Breast epithelium (tissue), 4 donors: ENCODE measurements at regions not wholly inside any gene's neighbourhood (a gene's known extent, or its start where the extent isn't known, plus 50 kb on each side); places are given as distances from the start of the nearest gene placed in this dataset.

Experiments used
- DNase-seq, 2 donors: peaks; one replicate each; pipeline ENCODE4 v3.0.0-alpha.2; 2019; ENCODE audit warnings: low spot score in 2 of 2
- H3K27ac ChIP-seq, 2 donors: fragments of 200-600 bp; sonication (generic) in 1 of 2; one replicate each; pipeline ENCODE4 v1.5.1; 2016 to 2019; ENCODE audit warnings: mild to moderate bottlenecking in 1 of 2
- H3K27me3 ChIP-seq, 2 donors: fragments of 200-600 bp; sonication (generic) in 1 of 2; one replicate each; pipeline versions ENCODE4 v1.5.1 to v1.6.0; 2017 to 2019; ENCODE audit warnings: control low read depth in 1 of 2, mild to moderate bottlenecking in 1 of 2
- H3K36me3 ChIP-seq: fragments of 200-600 bp; one replicate; pipeline ENCODE4 v1.5.1; 2019
- H3K4me1 ChIP-seq, 2 donors: fragments of 200-600 bp; sonication (generic); one replicate each; pipeline ENCODE4 v1.5.1; 2016 to 2019; ENCODE audit warnings: control low read depth in 1 of 2
- H3K4me3 ChIP-seq, 3 donors: fragments of 200-600 bp; sonication (generic); 1 replicate in 2 of 3; 2 replicates in 1 of 3; pipeline ENCODE4 v1.5.1; 2016 to 2019; ENCODE audit warnings: mild to moderate bottlenecking in 3 of 3, moderate library complexity in 2 of 3
- H3K9me3 ChIP-seq, 2 donors: fragments of 200-600 bp; sonication (generic) in 1 of 2; one replicate each; pipeline ENCODE4 v1.5.1; 2016 to 2019; ENCODE audit warnings: control low read depth in 1 of 2
- POLR2A ChIP-seq: fragments of 450-650 bp; IDR thresholded peaks from one replicate; pipeline ENCODE4 v1.6.1; 2016; ENCODE audit warnings: antibody characterized with exemption, mild to moderate bottlenecking, moderate library complexity
- POLR2AphosphoS5 ChIP-seq, 3 donors: sonication (generic); formaldehyde crosslinking; IDR thresholded peaks; one replicate each; pipeline ENCODE4 v1.6.1; 2017; ENCODE audit warnings: antibody characterized with exemption in 3 of 3
- intact Hi-C: fragments of 100-400 bp; cut with DNase I; formaldehyde crosslinking; loops from one replicate; pipeline ENCODE4 v1.15.1; 2023; ENCODE audit warnings: low total_unique reads
- TF ChIP-seq, protein P1 (sequence below), 3 donors: fragments of 450-650 bp; IDR thresholded peaks; one replicate each; pipeline ENCODE4 v1.5.1; 2016 to 2017; ENCODE audit warnings: antibody characterized with exemption in 3 of 3, mild to moderate bottlenecking in 3 of 3, moderate library complexity in 3 of 3

DNA sequence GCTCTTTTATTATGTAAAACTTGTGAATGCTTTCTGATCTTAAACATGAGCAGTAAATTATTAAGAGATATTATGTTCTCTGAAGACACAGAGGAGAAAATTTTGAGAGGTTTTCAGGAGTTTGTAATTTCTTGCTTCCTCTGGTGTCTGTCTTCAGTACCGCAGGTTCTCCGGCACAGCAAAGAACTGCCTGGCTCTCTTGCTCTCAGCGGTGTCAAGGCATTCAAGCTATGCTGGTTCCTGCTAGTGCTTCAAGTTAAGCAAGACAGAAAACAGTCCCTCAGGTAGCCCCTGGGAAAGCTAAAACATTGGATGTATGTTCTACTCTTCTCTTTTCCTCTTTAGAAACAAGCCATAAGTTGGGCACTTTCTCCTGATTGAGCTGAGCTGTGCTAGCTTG lies 120.2 kb upstream of the CENPE start:
- Histone ChIP-seq H3K4me1 (no peaks in the 10 kb centered on the region), H3K27me3 (no peaks in the 10 kb centered on the region), H3K9me3 (peaks cover 0 to 18% of the 10 kb centered on the region in 2 donors), H3K27ac (no peak overlapping the region), H3K4me3 (no peak overlapping the region), H3K36me3 (no peaks in the 10 kb centered on the region)
- TF ChIP-seq, protein P1, sequence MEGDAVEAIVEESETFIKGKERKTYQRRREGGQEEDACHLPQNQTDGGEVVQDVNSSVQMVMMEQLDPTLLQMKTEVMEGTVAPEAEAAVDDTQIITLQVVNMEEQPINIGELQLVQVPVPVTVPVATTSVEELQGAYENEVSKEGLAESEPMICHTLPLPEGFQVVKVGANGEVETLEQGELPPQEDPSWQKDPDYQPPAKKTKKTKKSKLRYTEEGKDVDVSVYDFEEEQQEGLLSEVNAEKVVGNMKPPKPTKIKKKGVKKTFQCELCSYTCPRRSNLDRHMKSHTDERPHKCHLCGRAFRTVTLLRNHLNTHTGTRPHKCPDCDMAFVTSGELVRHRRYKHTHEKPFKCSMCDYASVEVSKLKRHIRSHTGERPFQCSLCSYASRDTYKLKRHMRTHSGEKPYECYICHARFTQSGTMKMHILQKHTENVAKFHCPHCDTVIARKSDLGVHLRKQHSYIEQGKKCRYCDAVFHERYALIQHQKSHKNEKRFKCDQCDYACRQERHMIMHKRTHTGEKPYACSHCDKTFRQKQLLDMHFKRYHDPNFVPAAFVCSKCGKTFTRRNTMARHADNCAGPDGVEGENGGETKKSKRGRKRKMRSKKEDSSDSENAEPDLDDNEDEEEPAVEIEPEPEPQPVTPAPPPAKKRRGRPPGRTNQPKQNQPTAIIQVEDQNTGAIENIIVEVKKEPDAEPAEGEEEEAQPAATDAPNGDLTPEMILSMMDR (IDR thresholded peaks at IDR 0.05) = no peak
- TF ChIP-seq POLR2AphosphoS5 (IDR thresholded peaks at IDR 0.05) (no peak), POLR2A (no peak)
- intact Hi-C loops = no loop called here
- no peak for DNase-seq

DNA sequence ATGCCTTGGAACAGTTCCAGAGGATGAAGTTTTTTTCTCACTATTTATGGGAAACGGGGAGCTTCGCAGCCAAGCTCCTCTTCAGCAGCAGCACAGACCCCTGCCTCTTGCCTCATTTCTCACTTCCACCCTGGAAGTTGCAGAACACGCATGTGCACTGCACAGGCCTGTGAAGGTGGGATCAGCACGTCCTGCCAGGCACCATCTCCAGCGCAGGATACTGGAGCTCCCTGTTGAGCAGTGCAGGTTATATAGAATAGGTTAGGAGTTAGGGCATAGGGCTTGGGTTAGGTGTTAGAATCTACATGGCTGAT lies 110.1 kb upstream of the CENPE start:
- intact Hi-C loops = no loop called here
- Histone ChIP-seq H3K4me1 (no peaks in the 10 kb centered on the region), H3K36me3 (no peaks in the 10 kb centered on the region), H3K27me3 (no peaks in the 10 kb centered on the region), H3K27ac (no peak overlapping the region), H3K4me3 (no peak overlapping the region), H3K9me3 (no peaks in the 10 kb centered on the region)
- TF ChIP-seq, protein P1 (IDR thresholded peaks at IDR 0.05) = no peak
- TF ChIP-seq POLR2AphosphoS5 (IDR thresholded peaks at IDR 0.05) (no peak), POLR2A (no peak)
- no peak for DNase-seq

DNA sequence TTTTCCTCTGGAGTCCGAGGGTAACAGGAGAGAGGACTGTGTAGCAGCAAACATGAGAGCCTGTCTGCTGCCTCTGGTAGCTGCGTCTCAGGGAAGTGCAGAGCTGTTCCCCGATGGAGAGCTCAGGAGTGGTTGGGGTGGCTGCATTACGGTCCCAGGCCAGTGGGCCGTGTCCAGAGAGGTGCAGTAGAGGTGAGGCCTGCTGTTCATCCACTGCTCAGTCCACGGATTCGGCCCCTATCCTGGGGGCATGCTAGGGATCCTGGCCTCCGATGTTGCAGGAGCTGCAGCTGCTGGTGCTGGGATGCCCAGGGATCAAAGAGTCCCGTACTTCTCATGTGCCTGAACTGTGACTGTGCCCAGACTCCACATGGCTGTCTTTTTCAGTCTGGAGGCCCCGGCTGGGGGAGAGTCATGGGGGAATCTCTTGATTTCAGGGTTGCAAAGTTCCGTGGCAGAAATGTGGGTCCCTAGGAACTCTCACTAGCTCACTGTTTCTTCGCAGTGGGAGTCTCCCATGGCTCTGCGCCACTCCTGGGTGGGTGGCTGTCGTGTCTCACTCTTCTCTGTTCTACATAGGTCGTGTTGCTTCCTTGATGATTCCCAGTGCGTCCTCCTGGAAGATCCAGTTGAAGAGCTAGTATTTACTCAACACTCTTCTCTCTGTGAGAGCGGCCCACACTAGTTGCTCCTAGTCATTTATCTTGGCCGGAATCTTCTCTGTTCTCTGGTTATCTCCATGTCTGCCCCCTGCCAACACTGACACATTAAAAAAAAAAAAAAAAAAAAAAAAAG lies 109.5 kb upstream of the CENPE start:
- TF ChIP-seq, protein P1 (IDR thresholded peaks at IDR 0.05) = no peak
- no peak for TF ChIP-seq POLR2AphosphoS5 (IDR thresholded peaks at IDR 0.05)
- Histone ChIP-seq H3K4me3 (no peak overlapping the region), H3K27ac (no peak overlapping the region), H3K36me3 (no peaks in the 10 kb centered on the region), H3K27me3 (no peaks in the 10 kb centered on the region), H3K9me3 (no peaks in the 10 kb centered on the region), H3K4me1 (no peaks in the 10 kb centered on the region)
- intact Hi-C loops = no loop called here
- DNase-seq = no peak

DNA sequence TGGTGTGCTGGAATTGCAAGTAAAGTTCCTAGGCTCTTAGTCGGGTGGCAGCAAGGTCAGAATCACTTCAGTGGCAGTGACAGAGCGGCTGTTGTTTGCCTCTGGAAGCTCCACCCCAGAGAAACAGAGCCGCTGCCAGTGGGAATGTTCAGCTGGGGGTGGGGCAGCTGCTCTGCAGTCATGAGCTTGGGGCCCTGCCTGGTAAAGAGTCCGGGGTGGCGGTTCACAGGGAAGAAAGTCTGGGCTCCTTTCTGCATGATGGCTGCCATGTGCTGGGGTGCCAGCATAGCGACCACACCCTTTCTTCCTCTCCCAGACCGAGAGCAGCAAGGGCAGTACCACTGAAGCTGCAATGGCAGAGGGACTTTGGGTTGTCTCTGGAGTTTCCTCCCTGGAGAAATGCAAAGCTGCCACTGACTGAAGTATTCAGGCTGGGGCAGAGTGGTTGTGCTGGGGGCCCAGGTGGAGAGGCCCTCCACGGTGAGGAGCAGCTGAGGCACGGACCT lies 108.8 kb upstream of the CENPE start:
- DNase-seq = no peak
- Histone ChIP-seq H3K27ac (no peak overlapping the region), H3K4me3 (no peak overlapping the region), H3K27me3 (no peaks in the 10 kb centered on the region), H3K4me1 (no peaks in the 10 kb centered on the region), H3K9me3 (no peaks in the 10 kb centered on the region), H3K36me3 (no peaks in the 10 kb centered on the region)
- TF ChIP-seq POLR2AphosphoS5 (IDR thresholded peaks at IDR 0.05) = no peak
- TF ChIP-seq, protein P1 (IDR thresholded peaks at IDR 0.05) = no peak
- no peak for TF ChIP-seq POLR2A
- intact Hi-C loops = no loop called here

DNA sequence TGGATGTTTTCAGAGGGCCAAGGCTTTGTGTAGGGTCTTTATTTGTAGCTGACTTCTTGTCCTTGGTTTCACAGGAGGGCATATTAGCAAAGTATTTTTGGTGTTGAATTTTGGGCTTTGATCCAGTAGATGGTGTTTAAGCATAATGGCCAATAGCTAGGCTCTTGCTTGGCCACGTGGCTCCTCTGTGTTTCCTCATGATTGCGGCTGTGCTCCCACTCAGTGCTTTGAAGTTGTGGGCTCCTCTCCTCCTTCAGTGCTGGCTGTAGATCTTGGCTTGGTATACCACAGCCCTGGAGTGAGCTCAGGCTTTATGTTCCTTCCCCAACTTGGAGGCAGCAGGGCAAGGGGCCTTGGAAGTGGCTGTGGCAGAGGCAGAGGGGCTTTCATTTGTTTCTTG lies 107.2 kb upstream of the CENPE start:
- intact Hi-C loops = no loop called here
- no peak overlapping the region for H3K27ac ChIP-seq
- no peaks in the 10 kb centered on the region for H3K4me1 ChIP-seq
- TF ChIP-seq POLR2A (no peak), POLR2AphosphoS5 (IDR thresholded peaks at IDR 0.05) (no peak)
- TF ChIP-seq, protein P1 (IDR thresholded peaks at IDR 0.05) = no peak
- H3K9me3 ChIP-seq = no peaks in the 10 kb centered on the region
- no peak overlapping the region for H3K4me3 ChIP-seq
- no peaks in the 10 kb centered on the region for H3K36me3 ChIP-seq
- H3K27me3 ChIP-seq = no peaks in the 10 kb centered on the region
- no peak for DNase-seq
